ENCODE measurements at regions not wholly inside any gene's neighbourhood (a gene's known extent, or its start where the extent isn't known, plus 50 kb on each side); places are given as distances from the start of the nearest gene placed in this dataset.
A peak's percentile ranks its signal among the peaks of the same experiment; 100 is the strongest.

- intact Hi-C loops (cut with DNase I; ENCODE audit: low total_unique reads): no loop called here
- Histone ChIP-seq H3K27ac (peak overlapping the region in 2 of 8 donors; percentile 21 to 51), H3K4me1 (no peaks in the 10 kb centered on the region), H3K4me3 (peak overlapping the region in 2 of 8 donors; percentile 17 to 52), H3K27me3 (replicated peaks in 1 of 7) (peaks cover 0 to 14% (median 0%) of the 10 kb centered on the region in 7 donors), H3K9me3 (no peaks in the 10 kb centered on the region), H3K36me3 (no peaks in the 10 kb centered on the region)
- TF ChIP-seq CTCF (IDR thresholded peaks at IDR 0.05 in 8 of 11, conservative IDR thresholded peaks at IDR 0.05 in 3 of 11) (no peak), POLR2AphosphoS5 (IDR thresholded peaks at IDR 0.05) (no peak), POLR2A (IDR thresholded peaks at IDR 0.05) (no peak)
- DNase-seq: peak; percentile 73
- 79 to 88% (median 80%) methylated on average over 9 of the region's 9 CpGs for WGBS, 5 donors
These were observed 114.8 kb upstream of the PAXBP1 start for GRCh38 chr21:32886339-32886738.

DNA sequence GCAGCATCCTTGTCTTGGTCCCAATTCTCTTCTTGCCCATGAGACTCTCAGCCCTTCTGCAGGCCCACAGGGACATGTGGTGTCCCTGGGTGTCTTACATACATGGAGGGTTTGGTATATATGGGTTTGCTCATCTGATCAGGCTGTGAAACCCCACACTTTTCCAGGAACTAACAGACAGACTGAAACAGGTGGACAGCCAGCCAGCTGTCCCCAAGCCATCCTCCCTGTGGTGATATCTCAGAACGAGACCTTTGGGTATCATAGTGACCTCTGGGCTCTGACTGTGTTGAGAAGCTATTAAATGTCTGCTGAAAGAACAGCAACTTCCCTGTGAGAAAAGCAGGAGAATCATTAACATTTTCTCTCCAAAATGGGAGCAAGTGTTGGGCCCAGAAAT lies 115.5 kb upstream of the PAXBP1 start:
- H3K27me3 ChIP-seq (replicated peaks in 1 of 7): peaks cover 0 to 14% (median 0%) of the 10 kb centered on the region in 7 donors
- no peak for DNase-seq
- 43 to 86% (median 68%) methylated on average over 1 of the region's 1 CpG for WGBS, 5 donors
- TF ChIP-seq POLR2AphosphoS5 (IDR thresholded peaks at IDR 0.05) (no peak), POLR2A (IDR thresholded peaks at IDR 0.05) (no peak), CTCF (IDR thresholded peaks at IDR 0.05 in 8 of 11, conservative IDR thresholded peaks at IDR 0.05 in 3 of 11) (no peak)
- intact Hi-C loops (cut with DNase I; ENCODE audit: low total_unique reads): no loop called here
- peak overlapping the region in 1 of 8 donors; percentile 21 for H3K27ac ChIP-seq
- no peaks in the 10 kb centered on the region for H3K36me3 ChIP-seq
- no peaks in the 10 kb centered on the region for H3K9me3 ChIP-seq
- peak overlapping the region in 1 of 8 donors; percentile 52 for H3K4me3 ChIP-seq
- no peaks in the 10 kb centered on the region for H3K4me1 ChIP-seq

DNA sequence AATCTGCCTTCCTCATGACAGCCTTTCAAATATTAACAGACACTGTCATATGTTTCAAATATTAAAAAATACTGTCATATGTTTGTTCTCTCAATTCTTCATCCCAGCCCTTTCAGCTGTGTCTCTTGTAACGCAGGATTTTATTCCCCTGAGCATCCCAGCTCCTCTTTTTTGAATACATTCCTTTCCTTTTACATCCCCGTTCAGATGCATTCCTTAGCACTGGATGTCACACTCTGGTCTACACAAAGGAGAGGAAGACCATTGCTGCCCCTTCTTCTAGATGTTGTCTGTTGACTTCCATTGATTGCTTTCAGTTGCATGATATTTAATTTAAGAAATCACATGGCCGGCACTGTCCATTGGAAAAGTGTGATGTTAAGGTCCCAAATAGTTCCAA lies 117.4 kb upstream of the PAXBP1 start:
- no peak overlapping the region for H3K4me3 ChIP-seq
- H3K36me3 ChIP-seq: no peaks in the 10 kb centered on the region
- 81 to 91% (median 85%) methylated on average over 3 of the region's 3 CpGs for WGBS, 5 donors
- TF ChIP-seq POLR2AphosphoS5 (IDR thresholded peaks at IDR 0.05) (no peak), POLR2A (IDR thresholded peaks at IDR 0.05) (no peak), CTCF (IDR thresholded peaks at IDR 0.05 in 8 of 11, conservative IDR thresholded peaks at IDR 0.05 in 3 of 11) (no peak)
- no peaks in the 10 kb centered on the region for H3K9me3 ChIP-seq
- H3K27me3 ChIP-seq (replicated peaks in 1 of 7): peaks cover 0 to 14% (median 0%) of the 10 kb centered on the region in 7 donors
- DNase-seq: no peak
- no peak overlapping the region for H3K27ac ChIP-seq
- intact Hi-C loops (cut with DNase I; ENCODE audit: low total_unique reads): no loop called here
- H3K4me1 ChIP-seq: no peaks in the 10 kb centered on the region

GRCh38 chr21:32889596-32889995 lies 118.0 kb upstream of the PAXBP1 start:
- DNase-seq: no peak
- peaks cover 0 to 11% (median 0%) of the 10 kb centered on the region in 7 donors for H3K27me3 ChIP-seq (replicated peaks in 1 of 7)
- no peak overlapping the region for H3K4me3 ChIP-seq
- no peak overlapping the region for H3K27ac ChIP-seq
- TF ChIP-seq CTCF (IDR thresholded peaks at IDR 0.05 in 8 of 11, conservative IDR thresholded peaks at IDR 0.05 in 3 of 11) (no peak), POLR2A (IDR thresholded peaks at IDR 0.05) (no peak), POLR2AphosphoS5 (IDR thresholded peaks at IDR 0.05) (no peak)
- H3K9me3 ChIP-seq: peaks cover 0 to 2% (median under 1%) of the 10 kb centered on the region in 8 donors
- 79 to 88% (median 87%) methylated on average over 3 of the region's 3 CpGs for WGBS, 5 donors
- intact Hi-C loops (cut with DNase I; ENCODE audit: low total_unique reads): no loop called here
- H3K4me1 ChIP-seq: no peaks in the 10 kb centered on the region
- no peaks in the 10 kb centered on the region for H3K36me3 ChIP-seq

Data from spleen (tissue), 11 donors.